HG03469 (cell line): ENCODE measurements at regions not wholly inside any gene's neighbourhood (a gene's known extent, or its start where the extent isn't known, plus 50 kb on each side); places are given as distances from the start of the nearest gene placed in this dataset.

Experiments
- ATAC-seq: cut with Tn5 transposase; IDR thresholded peaks from one replicate; pipeline ENCODE4 v1.9.1; 2021; ENCODE audit warnings: mild to moderate bottlenecking, moderate library complexity, moderate number of reproducible peaks; ENCODE audit not compliant: unreplicated experiment

DNA sequence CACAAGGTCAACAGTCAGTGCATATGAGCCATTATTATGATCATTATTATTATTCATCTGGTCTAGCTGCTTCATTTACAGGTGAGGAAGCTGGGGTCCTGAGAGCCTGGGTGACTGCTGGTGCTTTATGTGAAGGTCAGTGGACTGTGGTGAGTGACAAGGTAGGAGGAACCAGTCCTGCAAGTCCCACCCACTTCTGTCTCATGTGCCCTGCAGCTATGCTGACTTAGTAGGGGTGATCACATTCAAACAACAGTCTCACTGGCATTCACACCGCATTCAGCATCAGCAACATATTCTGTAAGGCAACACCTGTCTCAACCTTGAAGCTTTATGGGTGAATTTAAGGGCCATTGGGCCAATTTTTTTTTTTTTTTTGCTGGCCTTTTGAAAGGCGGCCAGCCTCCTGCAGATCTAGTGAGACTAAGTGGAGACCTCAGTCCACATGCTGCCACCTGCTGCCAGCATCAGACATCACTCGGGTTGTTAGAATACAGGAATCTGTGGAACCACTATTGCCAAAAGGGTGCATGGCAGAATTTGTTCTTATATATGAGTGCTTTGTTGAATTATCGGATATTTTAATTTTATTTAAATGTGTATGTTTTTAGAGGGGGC lies 59.9 kb upstream of the CACNA1E start:
- ATAC-seq, result no peak

DNA sequence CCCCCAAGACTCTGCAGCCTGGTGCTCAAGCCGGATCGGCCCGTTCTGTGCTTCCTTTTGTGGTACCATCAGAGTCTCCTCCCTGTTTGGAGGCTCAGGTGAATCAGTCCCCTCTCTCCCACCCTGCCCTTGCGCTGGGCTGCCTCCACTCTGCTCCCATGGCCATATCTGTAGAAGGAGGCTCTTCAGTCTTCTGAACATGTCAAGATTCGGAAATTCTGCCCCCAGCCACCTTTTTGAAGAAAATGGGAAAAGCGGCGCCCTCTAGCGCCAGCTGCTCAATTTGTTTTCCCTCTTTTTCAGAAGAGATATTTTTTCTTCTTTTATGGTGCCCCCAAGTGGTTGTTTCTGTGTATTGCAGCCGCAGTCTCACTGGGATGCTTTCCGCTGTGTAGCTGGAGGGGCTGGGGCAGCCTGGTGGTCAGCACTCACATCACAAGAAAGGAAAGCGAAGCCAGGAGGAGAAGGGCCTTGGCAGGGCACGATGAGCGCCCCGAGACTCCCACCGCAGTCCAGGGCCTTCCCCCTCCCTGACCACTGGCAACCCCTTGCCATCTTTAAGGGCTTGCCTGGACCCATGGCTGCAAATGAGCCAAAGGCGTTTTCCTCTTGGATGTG lies 58.4 kb upstream of the CACNA1E start:
- no peak for ATAC-seq

DNA sequence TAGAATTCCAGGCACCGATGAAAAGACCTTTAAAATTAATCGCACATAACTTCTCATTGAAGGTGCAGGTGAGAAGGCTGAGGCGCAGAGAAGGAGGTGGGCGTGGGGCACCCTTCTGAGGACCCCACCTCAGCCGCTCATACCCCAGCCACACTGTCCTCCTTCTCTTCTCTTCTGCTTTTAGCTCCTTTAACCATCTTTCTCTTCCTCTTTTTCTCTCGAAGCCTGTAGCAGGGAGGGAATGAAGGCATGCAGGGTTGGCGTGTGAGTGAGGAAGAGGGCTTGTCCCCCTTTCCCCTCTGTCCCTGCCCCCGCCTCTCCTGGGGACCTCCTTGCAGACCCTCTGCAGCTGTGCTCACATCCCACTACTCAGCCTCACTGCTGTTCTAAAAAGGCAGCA lies 57.8 kb upstream of the CACNA1E start:
- no peak for ATAC-seq

DNA sequence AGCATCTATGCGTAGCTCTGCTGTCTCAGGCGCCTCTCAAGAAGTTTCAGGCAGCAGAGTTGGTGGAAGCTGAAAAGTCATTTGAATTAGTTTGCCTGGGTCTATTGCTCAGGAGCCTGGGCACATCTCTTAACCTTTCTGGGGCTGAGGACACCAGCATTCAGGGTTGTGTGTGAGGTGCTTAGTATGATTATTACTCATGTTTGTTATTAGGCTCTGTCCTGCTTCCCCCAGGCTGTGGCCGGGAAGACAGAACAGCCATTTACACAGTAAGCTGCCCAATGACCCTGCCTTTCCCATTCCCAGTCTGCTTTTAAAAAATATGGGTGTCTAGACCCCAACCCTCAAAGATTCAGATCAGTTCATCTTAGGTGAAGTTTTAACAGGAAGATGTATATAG lies 53.9 kb upstream of the CACNA1E start:
- no peak for ATAC-seq

DNA sequence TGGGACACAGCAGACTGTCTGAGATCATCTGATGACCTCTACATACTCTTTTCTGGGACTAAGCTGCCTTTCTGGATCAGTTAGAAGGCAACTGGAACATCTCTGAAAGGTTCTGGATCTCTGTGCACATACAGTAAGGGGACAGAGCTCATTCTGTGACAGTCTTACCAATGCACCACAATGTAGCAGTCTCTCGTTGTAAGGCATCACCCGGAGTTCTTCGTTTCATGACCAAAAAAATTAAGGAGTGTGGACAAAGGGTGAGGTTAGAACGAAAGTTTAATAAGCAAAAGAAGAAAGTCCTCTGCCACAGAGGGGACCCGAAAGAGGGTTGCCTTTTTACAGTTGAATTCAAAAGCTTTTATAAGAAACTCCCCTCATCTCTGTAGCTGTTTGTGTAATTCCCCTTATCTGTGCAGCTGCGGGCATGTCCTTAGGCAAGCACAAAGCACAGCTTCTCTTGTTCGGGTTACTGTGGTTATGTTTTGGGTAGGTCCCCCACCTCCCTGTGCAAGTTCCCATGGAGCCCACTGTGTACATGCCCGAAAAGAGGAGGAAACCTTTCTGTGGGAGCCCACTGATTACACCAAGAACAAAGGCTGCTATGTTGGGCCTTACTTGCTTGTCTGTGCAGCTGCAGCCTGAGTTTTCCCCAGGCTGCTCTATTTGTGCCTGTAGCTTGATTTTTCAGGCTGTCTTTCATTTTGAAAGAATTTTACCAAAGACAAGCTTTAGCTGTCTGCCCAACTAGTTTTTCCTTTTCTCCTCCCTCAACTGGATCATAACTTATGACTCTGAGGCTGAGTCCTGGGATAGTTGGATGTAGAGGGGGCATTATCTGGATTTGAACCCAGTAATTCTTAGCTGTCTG lies 53.1 kb upstream of the CACNA1E start:
- ATAC-seq, result peak; percentile 47
